CD4-positive, alpha-beta T cell (primary cell): ENCODE measurements at regions not wholly inside any gene's neighbourhood (a gene's known extent, or its start where the extent isn't known, plus 50 kb on each side); places are given as distances from the start of the nearest gene placed in this dataset.

Source experiments
- ATAC-seq: fragments of 200-7000 bp; cut with Tn5 transposase; one replicate; pipeline ENCODE4 v1.10.0; 2022; ENCODE audit warnings: mild to moderate bottlenecking; ENCODE audit not compliant: poor library complexity
- CTCF ChIA-PET: fragments of 350-600 bp; sonication (Branson Sonifier 250); formaldehyde crosslinking; loops from one replicate; lab custom pipeline; 2021; ENCODE audit warnings: antibody characterized with exemption, inconsistent platforms; lab: Charles Lee
- POLR2A ChIA-PET: fragments of 350-600 bp; sonication (Branson Sonifier 250); formaldehyde crosslinking; loops from one replicate; lab custom pipeline; 2021; ENCODE audit warnings: antibody characterized with exemption, inconsistent platforms; lab: Charles Lee
- DNase-seq, 14 experiments: peaks; one replicate each; pipeline ENCODE4 v3.0.0-alpha.2; 2013 to 2020; ENCODE audit warnings: mixed read lengths in 2 of 14
- H3K27ac ChIP-seq, 2 donors: one replicate each; pipeline versions ENCODE4 v1.5.1 to v1.7.0; 2013; ENCODE audit warnings: low read length in 2 of 2, low read depth in 1 of 2, mild to moderate bottlenecking in 1 of 2
- H3K27me3 ChIP-seq, 2 experiments: 1 replicate in 1 of 2; 2 replicates in 1 of 2; pipeline versions ENCODE4 v1.6.1 to v1.7.0; 2013; ENCODE audit warnings: low read length in 2 of 2, control low read depth in 1 of 2, mild to moderate bottlenecking in 1 of 2, moderate library complexity in 1 of 2; ENCODE audit not compliant: insufficient read depth in 2 of 2, control insufficient read depth in 1 of 2
- H3K36me3 ChIP-seq: one replicate; pipeline ENCODE4 v1.6.1; 2013; ENCODE audit warnings: low read length, control low read depth; ENCODE audit not compliant: insufficient read depth
- H3K4me1 ChIP-seq: one replicate; pipeline ENCODE4 v1.6.1; 2013; ENCODE audit warnings: low read length, control low read depth; ENCODE audit not compliant: insufficient read depth
- H3K4me3 ChIP-seq: one replicate; pipeline ENCODE4 v1.5.1; 2013; ENCODE audit warnings: mild to moderate bottlenecking, low read length, moderate library complexity
- H3K9me3 ChIP-seq, 2 experiments: 1 replicate in 1 of 2; 2 replicates in 1 of 2; pipeline versions ENCODE4 v1.6.1 to v1.7.0; 2013; ENCODE audit warnings: low read length in 2 of 2, mild to moderate bottlenecking in 2 of 2, control low read depth in 1 of 2, moderate library complexity in 1 of 2; ENCODE audit not compliant: control insufficient read depth in 1 of 2, insufficient read depth in 1 of 2
- H3K27ac Mint-ChIP-seq: one replicate; pipeline ENCODE4 v1.8.0; 2020; ENCODE audit warnings: mixed read lengths
- H3K27me3 Mint-ChIP-seq: one replicate; pipeline ENCODE4 v1.8.0; 2021; ENCODE audit warnings: mixed read lengths
- H3K36me3 Mint-ChIP-seq: one replicate; pipeline ENCODE4 v1.8.0; 2021; ENCODE audit warnings: low read depth, mixed read lengths
- H3K4me1 Mint-ChIP-seq: one replicate; pipeline ENCODE4 v1.8.0; 2021; ENCODE audit warnings: low read depth, mixed read lengths
- H3K4me3 Mint-ChIP-seq: one replicate; pipeline ENCODE4 v1.8.0; 2020; ENCODE audit warnings: mild to moderate bottlenecking, mixed read lengths
- H3K9me3 Mint-ChIP-seq: one replicate; pipeline ENCODE4 v1.8.0; 2020; ENCODE audit warnings: mixed read lengths
- CTCF ChIP-seq: fragments of 200-600 bp; IDR thresholded peaks from one replicate; pipeline ENCODE4 v1.8.0; 2022; ENCODE audit warnings: antibody characterized with exemption, mild to moderate bottlenecking
- intact Hi-C, 2 experiments: fragments of 100-400 bp; cut with DNase I in 1 of 2; cut with micrococcal nuclease in 1 of 2; formaldehyde crosslinking; loops; one replicate each; pipeline versions ENCODE4 v1.15.1 to v1.9.0; 2023 to 2025; cut with DNase I, micrococcal nuclease

GRCh38 chr10:128494665-128495064 is 368.4 kb upstream of the MKI67 start:
- no peak for TF ChIP-seq CTCF
- H3K27ac Mint-ChIP-seq, result no peak overlapping the region
- POLR2A ChIA-PET, result no interaction called here

GRCh38 chr10:128497660-128498377 is 371.6 kb upstream of the MKI67 start:
- H3K27ac Mint-ChIP-seq, result no peak overlapping the region
- no peak overlapping the region for H3K4me3 Mint-ChIP-seq
- no peaks in the 10 kb centered on the region for H3K9me3 Mint-ChIP-seq
- ChIA-PET CTCF (no interaction called here), POLR2A (no interaction called here)
- intact Hi-C loops, result no loop called here
- H3K36me3 Mint-ChIP-seq, result no peaks in the 10 kb centered on the region
- DNase-seq (no peak), ATAC-seq (no peak)
- TF ChIP-seq CTCF, result no peak
- peaks cover 4% of the 10 kb centered on the region for H3K27me3 Mint-ChIP-seq
- Histone ChIP-seq H3K9me3 (peaks cover 0 to 24% of the 10 kb centered on the region in 2 experiments), H3K36me3 (no peaks in the 10 kb centered on the region), H3K27me3 (no peaks in the 10 kb centered on the region), H3K4me1 (no peaks in the 10 kb centered on the region), H3K4me3 (no peak overlapping the region), H3K27ac (no peak overlapping the region)
- no peaks in the 10 kb centered on the region for H3K4me1 Mint-ChIP-seq

More at GRCh38 chr10:128494665-128495064, 368.4 kb upstream of the MKI67 start:
- Mint-ChIP-seq H3K4me3 (no peak overlapping the region), H3K4me1 (no peaks in the 10 kb centered on the region), H3K9me3 (no peaks in the 10 kb centered on the region), H3K27me3 (no peaks in the 10 kb centered on the region), H3K36me3 (no peaks in the 10 kb centered on the region)
- Histone ChIP-seq H3K36me3 (no peaks in the 10 kb centered on the region), H3K4me1 (no peaks in the 10 kb centered on the region), H3K9me3 (peaks cover 0 to 21% of the 10 kb centered on the region in 2 experiments), H3K4me3 (no peak overlapping the region), H3K27me3 (no peaks in the 10 kb centered on the region), H3K27ac (no peak overlapping the region)
- ATAC-seq (no peak), DNase-seq (no peak)
- CTCF ChIA-PET, result no interaction called here
- intact Hi-C loops, result no loop called here

- intact Hi-C loops, result no loop called here
- H3K36me3 Mint-ChIP-seq, result no peaks in the 10 kb centered on the region
- POLR2A ChIA-PET, result no interaction called here
- ATAC-seq (no peak), DNase-seq (no peak)
- H3K4me3 ChIP-seq, result no peak overlapping the region
- H3K4me1 Mint-ChIP-seq, result no peaks in the 10 kb centered on the region
- H3K4me1 ChIP-seq, result no peaks in the 10 kb centered on the region
- H3K27ac Mint-ChIP-seq, result no peak overlapping the region
- no peak overlapping the region for H3K4me3 Mint-ChIP-seq
- H3K27me3 ChIP-seq, result no peaks in the 10 kb centered on the region
- H3K9me3 ChIP-seq, result peaks cover 0 to 24% of the 10 kb centered on the region in 2 experiments
- CTCF ChIA-PET, result no interaction called here
- TF ChIP-seq CTCF, result no peak
- no peaks in the 10 kb centered on the region for H3K36me3 ChIP-seq
- H3K27me3 Mint-ChIP-seq, result peaks cover 5% of the 10 kb centered on the region
- H3K9me3 Mint-ChIP-seq, result no peaks in the 10 kb centered on the region
- H3K27ac ChIP-seq, result no peak overlapping the region
Measured at GRCh38 chr10:128498378-128498730, 372.1 kb upstream of the MKI67 start.
